Colonic mucosa (tissue), 4 donors: ENCODE measurements at regions not wholly inside any gene's neighbourhood (a gene's known extent, or its start where the extent isn't known, plus 50 kb on each side); places are given as distances from the start of the nearest gene placed in this dataset.
"Not testable (repeated sequence)": the region's sequence is repeated elsewhere in the genome, so short reads cannot be mapped to it uniquely, and the experiment has no call there.

ENCODE experiments used
- DNase-seq: peaks from one replicate; pipeline ENCODE4 v3.0.0-alpha.2; 2020
- H3K27ac ChIP-seq: fragments of 200-600 bp; one replicate; pipeline ENCODE4 v1.8.0; 2021
- H3K27me3 ChIP-seq: fragments of 200-600 bp; one replicate; pipeline ENCODE4 v1.8.0; 2021
- H3K36me3 ChIP-seq: fragments of 200-600 bp; one replicate; pipeline ENCODE4 v1.8.0; 2021
- H3K4me1 ChIP-seq: fragments of 200-600 bp; one replicate; pipeline ENCODE4 v1.8.0; 2021; ENCODE audit warnings: mild to moderate bottlenecking
- H3K4me3 ChIP-seq: fragments of 200-600 bp; one replicate; pipeline ENCODE4 v1.8.0; 2021
- H3K9ac ChIP-seq, 2 donors: one replicate each; pipeline ENCODE4 v1.7.0; 2013; ENCODE audit warnings: control low read depth in 2 of 2, low read depth in 2 of 2, low read length in 2 of 2
- H3K9me3 ChIP-seq: fragments of 200-600 bp; one replicate; pipeline ENCODE4 v1.8.0; 2021
- CTCF ChIP-seq: fragments of 200-600 bp; IDR thresholded peaks from one replicate; pipeline ENCODE4 v1.8.0; 2022; ENCODE audit warnings: antibody characterized with exemption, mild to moderate bottlenecking
- intact Hi-C: fragments of 100-400 bp; cut with DNase I; formaldehyde crosslinking; loops from one replicate; pipeline ENCODE4 v1.14.1; 2022
- donor health status: healthy.
- donor health status: DM: no; HTN: no; CAD: no.
- donor health status: DM: no; HTN: no; CAD: no.

- no peak for DNase-seq
Observed at GRCh38 chr9:75491533-75491932, 398.9 kb upstream of the PCSK5 start.

GRCh38 chr9:75499812-75500211 is 390.7 kb upstream of the PCSK5 start:
- Histone ChIP-seq H3K9me3 (no peaks in the 10 kb centered on the region), H3K27ac (no peak overlapping the region), H3K9ac (no peak overlapping the region), H3K36me3 (no peaks in the 10 kb centered on the region), H3K27me3 (no peaks in the 10 kb centered on the region), H3K4me1 (no peaks in the 10 kb centered on the region), H3K4me3 (no peak overlapping the region)
- no peak for TF ChIP-seq CTCF
- DNase-seq, result no peak
- intact Hi-C loops, result no loop called here

More at GRCh38 chr9:75491533-75491932, 398.9 kb upstream of the PCSK5 start:
- H3K9ac ChIP-seq, result no peak overlapping the region
- TF ChIP-seq CTCF, result no peak
- no peak overlapping the region for H3K27ac ChIP-seq
- H3K27me3 ChIP-seq, result no peaks in the 10 kb centered on the region
- intact Hi-C loops, result no loop called here
- no peaks in the 10 kb centered on the region for H3K4me1 ChIP-seq
- no peaks in the 10 kb centered on the region for H3K9me3 ChIP-seq
- no peaks in the 10 kb centered on the region for H3K36me3 ChIP-seq
- H3K4me3 ChIP-seq, result no peak overlapping the region

GRCh38 chr9:75500479-75500878 is 390.0 kb upstream of the PCSK5 start:
- Histone ChIP-seq H3K4me1 (no peaks in the 10 kb centered on the region), H3K4me3 (no peak overlapping the region), H3K36me3 (no peaks in the 10 kb centered on the region), H3K27ac (no peak overlapping the region), H3K9ac (no peak overlapping the region), H3K9me3 (no peaks in the 10 kb centered on the region), H3K27me3 (no peaks in the 10 kb centered on the region)
- no peak for DNase-seq
- TF ChIP-seq CTCF, result no peak
- intact Hi-C loops, result no loop called here

- H3K36me3 ChIP-seq, intact Hi-C loops, DNase-seq, H3K4me1 ChIP-seq, H3K9ac ChIP-seq, H3K27me3 ChIP-seq, H3K4me3 ChIP-seq, H3K9me3 ChIP-seq, H3K27ac ChIP-seq: not testable (repeated sequence)
Observed at GRCh38 chr9:75500940-75501339, 389.5 kb upstream of the PCSK5 start.

GRCh38 chr9:75504721-75505120 is 385.8 kb upstream of the PCSK5 start:
- Histone ChIP-seq H3K9ac (no peak overlapping the region), H3K4me3 (no peak overlapping the region), H3K36me3 (no peaks in the 10 kb centered on the region), H3K4me1 (no peaks in the 10 kb centered on the region), H3K27me3 (no peaks in the 10 kb centered on the region), H3K27ac (no peak overlapping the region), H3K9me3 (no peaks in the 10 kb centered on the region)
- intact Hi-C loops, result no loop called here
- no peak for TF ChIP-seq CTCF
- peak; percentile 23 for DNase-seq

GRCh38 chr9:75505654-75506053 is 384.8 kb upstream of the PCSK5 start:
- H3K27ac ChIP-seq, result no peak overlapping the region
- DNase-seq, result no peak
- no peaks in the 10 kb centered on the region for H3K36me3 ChIP-seq
- no peak overlapping the region for H3K9ac ChIP-seq
- H3K9me3 ChIP-seq, result no peaks in the 10 kb centered on the region
- no peaks in the 10 kb centered on the region for H3K27me3 ChIP-seq
- H3K4me1 ChIP-seq, result no peaks in the 10 kb centered on the region
- H3K4me3 ChIP-seq, result no peak overlapping the region
- intact Hi-C loops, result no loop called here
- TF ChIP-seq CTCF, result no peak
